Activated CD4-positive, CD25-positive, alpha-beta regulatory T cell (primary cell): ENCODE measurements at regions not wholly inside any gene's neighbourhood (a gene's known extent, or its start where the extent isn't known, plus 50 kb on each side); places are given as distances from the start of the nearest gene placed in this dataset.

Source experiments
- DNase-seq, 4 experiments: peaks; one replicate each; lab custom pipeline; 2025; lab: John Stamatoyannopoulos, UW

GRCh38 chr3:10738688-10739372 is 77.2 kb upstream of the SLC6A11 start:
- peak; percentile 31 to 68 (median 62) for DNase-seq

- DNase-seq: no peak
Observed at GRCh38 chr3:10740954-10741353, 75.1 kb upstream of the SLC6A11 start.

GRCh38 chr3:10741891-10742671 is 73.9 kb upstream of the SLC6A11 start:
- no peak for DNase-seq

- DNase-seq: no peak
Observed at GRCh38 chr3:10743366-10744097, 72.5 kb upstream of the SLC6A11 start.

GRCh38 chr3:10744098-10744465 is 71.9 kb upstream of the SLC6A11 start:
- no peak for DNase-seq

- no peak for DNase-seq
Observed at GRCh38 chr3:10745392-10745791, 70.6 kb upstream of the SLC6A11 start.

- no peak for DNase-seq
Observed at GRCh38 chr3:10746001-10746400, 70.0 kb upstream of the SLC6A11 start.

- no peak for DNase-seq
Observed at GRCh38 chr3:10746684-10747083, 69.3 kb upstream of the SLC6A11 start.

- no peak for DNase-seq
Observed at GRCh38 chr3:10747341-10747740, 68.7 kb upstream of the SLC6A11 start.

GRCh38 chr3:10748040-10748439 is 68.0 kb upstream of the SLC6A11 start:
- no peak for DNase-seq

- DNase-seq: peak in 1 of 4 experiments; percentile 12
Observed at GRCh38 chr3:10753964-10754363, 62.1 kb upstream of the SLC6A11 start.

GRCh38 chr3:10756546-10756945 is 59.5 kb upstream of the SLC6A11 start:
- no peak for DNase-seq

GRCh38 chr3:10757021-10757820 is 58.8 kb upstream of the SLC6A11 start:
- DNase-seq: no peak

GRCh38 chr3:10757821-10758130 is 58.3 kb upstream of the SLC6A11 start:
- DNase-seq: no peak

- peak in 1 of 4 experiments; percentile 8 for DNase-seq
Observed at GRCh38 chr3:10758304-10759037, 57.6 kb upstream of the SLC6A11 start.

GRCh38 chr3:10759495-10759894 is 56.5 kb upstream of the SLC6A11 start:
- no peak for DNase-seq

- DNase-seq: no peak
Observed at GRCh38 chr3:10760199-10760598, 55.8 kb upstream of the SLC6A11 start.

GRCh38 chr3:10761583-10761982 is 54.4 kb upstream of the SLC6A11 start:
- no peak for DNase-seq

- no peak for DNase-seq
Observed at GRCh38 chr3:10762116-10762515, 53.9 kb upstream of the SLC6A11 start.

GRCh38 chr3:10762611-10763247 is 53.3 kb upstream of the SLC6A11 start:
- no peak for DNase-seq

- DNase-seq: no peak
Observed at GRCh38 chr3:10763248-10763620, 52.8 kb upstream of the SLC6A11 start.
